GM19099 (cell line): ENCODE measurements at regions not wholly inside any gene's neighbourhood (a gene's known extent, or its start where the extent isn't known, plus 50 kb on each side); places are given as distances from the start of the nearest gene placed in this dataset.

Source experiments
- POLR2A ChIP-seq: IDR thresholded peaks from 3 replicates; pipeline ENCODE4 v1.6.1; 2011; ENCODE audit warnings: low read depth; ENCODE audit not compliant: insufficient read length; ENCODE audit errors: extremely low read depth

DNA sequence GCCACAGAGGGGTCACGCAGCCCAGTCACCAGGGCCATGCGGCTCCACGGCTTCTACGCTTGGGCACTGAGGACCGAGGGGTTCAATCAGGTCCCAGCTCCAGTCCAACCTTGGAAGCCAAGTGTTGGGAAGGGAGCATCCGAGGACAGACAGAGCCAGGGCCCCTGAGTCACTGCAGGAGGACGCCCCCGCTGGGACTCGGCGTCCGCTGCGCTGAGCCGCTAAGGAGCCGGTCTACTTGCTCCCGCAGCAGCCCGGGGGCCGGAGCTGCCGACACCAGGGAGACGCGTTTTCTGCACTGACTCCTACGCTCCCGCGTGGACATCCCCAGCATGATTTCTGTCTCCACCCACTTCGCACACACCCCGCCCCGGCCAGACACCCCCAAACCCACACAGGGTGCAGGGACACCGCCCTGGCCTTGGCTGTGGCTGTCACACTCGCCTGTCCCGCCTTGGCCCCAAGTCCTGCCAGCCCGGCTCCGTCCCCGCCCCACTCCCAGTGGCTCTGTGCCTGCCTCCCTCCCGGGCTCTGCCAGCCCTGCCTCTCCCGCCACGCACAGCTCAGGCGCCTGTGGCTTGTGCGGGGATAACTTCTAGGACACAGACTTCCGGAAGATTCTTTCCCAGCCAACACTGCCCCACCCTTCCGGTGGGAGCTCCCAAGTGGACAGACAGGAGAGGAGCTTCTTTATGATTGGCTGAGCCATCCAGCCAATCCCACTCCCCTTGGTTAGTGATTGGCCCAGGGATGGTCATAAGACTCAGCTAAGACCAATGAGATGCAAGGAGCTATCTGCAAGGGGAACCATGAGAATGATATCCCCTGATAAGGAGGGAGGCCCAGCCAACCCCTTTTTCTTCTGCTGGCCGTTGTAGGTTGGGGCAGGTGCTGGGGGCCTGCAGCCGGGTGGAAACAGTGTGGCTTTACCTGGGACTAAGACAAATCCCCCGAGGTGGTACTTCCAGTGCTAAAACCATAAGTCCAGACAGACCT, 118.9 kb upstream of the SFSWAP start:
- TF ChIP-seq POLR2A, result no peak

- TF ChIP-seq POLR2A, result no peak
Observed at GRCh38 chr12:131592972-131593371, 117.9 kb upstream of the SFSWAP start.

- TF ChIP-seq POLR2A, result no peak
Observed at GRCh38 chr12:131593406-131593805, 117.5 kb upstream of the SFSWAP start.

- TF ChIP-seq POLR2A, result no peak
Observed at GRCh38 chr12:131596115-131596514, 114.8 kb upstream of the SFSWAP start.

DNA sequence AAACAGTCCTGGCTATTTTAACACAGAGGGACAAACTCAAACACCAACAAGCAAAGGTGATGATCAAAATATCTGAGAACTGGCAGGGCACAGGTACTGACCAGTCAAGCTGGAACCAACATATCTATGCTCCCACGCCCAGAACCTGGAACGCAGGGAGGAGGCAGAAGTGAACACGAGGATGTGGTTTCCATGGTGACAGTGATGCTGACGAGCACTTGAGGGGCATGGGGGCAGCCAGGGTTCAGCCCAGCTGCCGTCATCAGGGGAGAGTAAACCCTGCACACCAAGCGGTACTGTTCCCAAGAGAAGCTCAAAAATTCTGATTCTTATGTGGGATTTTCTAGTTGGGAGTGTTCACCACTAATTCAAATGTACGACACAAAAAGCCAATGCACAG, 113.6 kb upstream of the SFSWAP start:
- no peak for TF ChIP-seq POLR2A

DNA sequence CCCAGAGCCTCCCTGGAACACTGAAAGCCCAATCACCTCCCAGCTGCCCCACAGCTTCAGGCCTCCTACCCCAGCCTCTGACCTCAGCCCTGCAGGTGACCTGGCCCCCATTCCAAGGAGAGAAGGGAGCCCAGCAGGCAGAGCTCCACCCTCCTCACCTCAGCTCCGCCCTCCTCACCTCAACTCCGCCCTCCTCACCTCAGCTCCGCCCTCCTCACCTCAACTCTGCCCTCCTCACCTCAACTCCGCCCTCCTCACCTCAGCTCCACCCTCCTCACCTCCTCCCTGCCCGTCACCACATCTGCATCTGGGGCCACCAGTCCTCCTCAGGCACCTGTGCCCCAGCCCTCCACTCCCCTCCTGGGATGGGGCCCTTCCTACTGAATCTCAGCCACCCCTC, 112.2 kb upstream of the SFSWAP start:
- no peak for TF ChIP-seq POLR2A

- TF ChIP-seq POLR2A, result no peak
Observed at GRCh38 chr12:131599190-131600159, 111.4 kb upstream of the SFSWAP start.

GRCh38 chr12:131600160-131600532, 110.7 kb upstream of the SFSWAP start:
- TF ChIP-seq POLR2A, result no peak

DNA sequence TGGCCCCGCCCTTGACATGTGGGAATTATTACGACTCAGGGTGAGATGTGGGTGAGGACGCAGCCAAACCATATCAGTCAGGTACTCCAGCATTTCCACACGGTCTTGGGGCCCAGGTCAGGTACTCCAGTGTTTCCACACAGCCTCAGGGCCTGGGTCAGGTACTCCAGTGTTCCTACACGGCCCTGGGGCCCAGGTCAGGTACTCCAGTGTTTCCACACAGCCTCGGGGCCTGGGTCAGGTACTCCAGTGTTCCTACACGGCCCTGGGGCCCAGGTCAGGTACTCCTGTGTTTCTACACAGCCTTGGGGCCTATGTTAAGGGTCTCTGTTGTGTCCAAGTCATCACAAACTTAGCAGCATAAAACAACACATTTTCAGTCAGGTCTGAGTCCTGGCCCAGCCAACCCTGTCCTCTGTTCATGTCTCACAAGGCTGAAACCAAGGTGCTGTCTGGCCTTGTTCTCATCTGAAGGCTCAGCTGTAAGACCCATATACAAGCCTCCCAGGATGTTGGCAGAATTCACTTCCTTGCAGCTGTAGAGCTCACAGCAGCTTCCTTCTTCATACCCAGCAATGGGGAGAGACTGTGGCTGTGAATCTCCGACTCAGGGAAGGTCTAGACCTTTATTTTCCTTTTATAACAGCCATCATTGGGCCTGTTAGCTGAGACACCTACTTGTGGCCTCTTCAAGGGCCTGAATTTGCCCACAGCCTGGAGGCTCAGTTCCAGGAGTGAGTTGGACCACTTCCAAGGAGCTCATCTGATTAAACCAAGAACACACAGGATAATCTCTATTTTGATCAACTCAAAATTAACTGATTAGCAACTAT, 107.6 kb upstream of the SFSWAP start:
- TF ChIP-seq POLR2A, result no peak

- TF ChIP-seq POLR2A, result no peak
Observed at GRCh38 chr12:131603939-131604795, 106.7 kb upstream of the SFSWAP start.

GRCh38 chr12:131604859-131605258, 106.0 kb upstream of the SFSWAP start:
- TF ChIP-seq POLR2A, result no peak

DNA sequence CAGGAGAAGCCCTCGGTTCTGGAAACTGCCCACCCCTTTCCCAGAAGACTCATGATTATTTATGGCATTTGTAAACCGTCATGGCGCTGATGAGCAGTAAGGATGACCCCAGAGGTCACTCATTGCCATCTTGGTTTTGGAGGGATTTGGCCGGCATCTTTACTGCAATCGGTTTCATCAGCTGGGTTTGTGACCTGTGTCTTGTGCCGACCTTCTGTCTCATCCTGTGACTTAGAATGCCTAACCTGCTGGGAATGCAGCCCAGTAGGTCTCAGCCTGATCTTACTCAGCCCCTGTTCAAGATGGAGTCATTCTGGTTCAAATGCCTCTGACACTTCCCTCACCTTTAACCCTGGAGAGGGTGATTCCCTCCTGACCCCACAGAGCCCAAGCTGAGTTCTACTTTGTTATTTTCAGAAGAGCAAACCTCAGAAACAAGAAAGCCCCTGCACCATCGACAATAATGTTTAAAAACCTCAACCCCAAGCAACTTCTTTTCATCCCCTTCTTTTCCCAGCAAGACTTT, 105.5 kb upstream of the SFSWAP start:
- no peak for TF ChIP-seq POLR2A

- no peak for TF ChIP-seq POLR2A
Observed at GRCh38 chr12:131606218-131606901, 104.5 kb upstream of the SFSWAP start.

- no peak for TF ChIP-seq POLR2A
Observed at GRCh38 chr12:131607658-131608447, 103.0 kb upstream of the SFSWAP start.
